Brain microvascular endothelial cell (primary cell): ENCODE measurements at regions not wholly inside any gene's neighbourhood (a gene's known extent, or its start where the extent isn't known, plus 50 kb on each side); places are given as distances from the start of the nearest gene placed in this dataset.
A peak's percentile ranks its signal among the peaks of the same experiment; 100 is the strongest.
"Not testable (repeated sequence)": the region's sequence is repeated elsewhere in the genome, so short reads cannot be mapped to it uniquely, and the experiment has no call there.

Experiments used
- DNase-seq: peaks from one replicate; pipeline ENCODE4 v3.0.0-alpha.2; 2020
- H3K27ac ChIP-seq: fragments of 250-450 bp; sonication (Bioruptor Pico); 2 replicates; pipeline ENCODE4 v1.5.1; 2020; ENCODE audit warnings: mild to moderate bottlenecking, moderate library complexity
- H3K27me3 ChIP-seq: fragments of 250-450 bp; sonication (Bioruptor Pico); replicated peaks from 2 replicates; pipeline ENCODE4 v1.5.1; 2020; ENCODE audit warnings: mild to moderate bottlenecking
- H3K36me3 ChIP-seq: fragments of 250-450 bp; sonication (Bioruptor Pico); replicated peaks from 2 replicates; pipeline ENCODE4 v1.5.1; 2020; ENCODE audit warnings: mild to moderate bottlenecking
- H3K4me3 ChIP-seq: 2 replicates; pipeline ENCODE4 v1.5.1; 2011; ENCODE audit warnings: low read depth, mild to moderate bottlenecking, control low read depth, low read length, moderate library complexity
- in situ Hi-C: cut with HindIII; loops from 2 replicates; pipeline ENCODE4 v1.10.0; 2017; ENCODE audit warnings: low sequenced_read_pairs, low pct_ligation_motif_present
- TF ChIP-seq, protein P1 (sequence below): IDR thresholded peaks from 2 replicates; pipeline ENCODE4 v1.5.1; 2011; ENCODE audit warnings: low read depth, mild to moderate bottlenecking, moderate library complexity, low read length, control low read depth, inconsistent platforms; ENCODE audit errors: missing control alignments

- TF ChIP-seq, protein P1, sequence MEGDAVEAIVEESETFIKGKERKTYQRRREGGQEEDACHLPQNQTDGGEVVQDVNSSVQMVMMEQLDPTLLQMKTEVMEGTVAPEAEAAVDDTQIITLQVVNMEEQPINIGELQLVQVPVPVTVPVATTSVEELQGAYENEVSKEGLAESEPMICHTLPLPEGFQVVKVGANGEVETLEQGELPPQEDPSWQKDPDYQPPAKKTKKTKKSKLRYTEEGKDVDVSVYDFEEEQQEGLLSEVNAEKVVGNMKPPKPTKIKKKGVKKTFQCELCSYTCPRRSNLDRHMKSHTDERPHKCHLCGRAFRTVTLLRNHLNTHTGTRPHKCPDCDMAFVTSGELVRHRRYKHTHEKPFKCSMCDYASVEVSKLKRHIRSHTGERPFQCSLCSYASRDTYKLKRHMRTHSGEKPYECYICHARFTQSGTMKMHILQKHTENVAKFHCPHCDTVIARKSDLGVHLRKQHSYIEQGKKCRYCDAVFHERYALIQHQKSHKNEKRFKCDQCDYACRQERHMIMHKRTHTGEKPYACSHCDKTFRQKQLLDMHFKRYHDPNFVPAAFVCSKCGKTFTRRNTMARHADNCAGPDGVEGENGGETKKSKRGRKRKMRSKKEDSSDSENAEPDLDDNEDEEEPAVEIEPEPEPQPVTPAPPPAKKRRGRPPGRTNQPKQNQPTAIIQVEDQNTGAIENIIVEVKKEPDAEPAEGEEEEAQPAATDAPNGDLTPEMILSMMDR, result no peak
- no peaks in the 10 kb centered on the region for H3K36me3 ChIP-seq
- no peak for DNase-seq
- no peaks in the 10 kb centered on the region for H3K27me3 ChIP-seq
- no peak overlapping the region for H3K27ac ChIP-seq
- H3K4me3 ChIP-seq, result no peak overlapping the region
- in situ Hi-C loops, result no loop called here
Measured at GRCh38 chr6:85006362-85006761, 242.0 kb upstream of the TBX18 start.

- H3K27ac ChIP-seq, result no peak overlapping the region
- no peaks in the 10 kb centered on the region for H3K36me3 ChIP-seq
- H3K27me3 ChIP-seq, result no peaks in the 10 kb centered on the region
- TF ChIP-seq, protein P1, result no peak
- no peak for DNase-seq
- H3K4me3 ChIP-seq, result no peak overlapping the region
- in situ Hi-C loops, result no loop called here
Measured at GRCh38 chr6:85005494-85005893, 241.1 kb upstream of the TBX18 start.

DNA sequence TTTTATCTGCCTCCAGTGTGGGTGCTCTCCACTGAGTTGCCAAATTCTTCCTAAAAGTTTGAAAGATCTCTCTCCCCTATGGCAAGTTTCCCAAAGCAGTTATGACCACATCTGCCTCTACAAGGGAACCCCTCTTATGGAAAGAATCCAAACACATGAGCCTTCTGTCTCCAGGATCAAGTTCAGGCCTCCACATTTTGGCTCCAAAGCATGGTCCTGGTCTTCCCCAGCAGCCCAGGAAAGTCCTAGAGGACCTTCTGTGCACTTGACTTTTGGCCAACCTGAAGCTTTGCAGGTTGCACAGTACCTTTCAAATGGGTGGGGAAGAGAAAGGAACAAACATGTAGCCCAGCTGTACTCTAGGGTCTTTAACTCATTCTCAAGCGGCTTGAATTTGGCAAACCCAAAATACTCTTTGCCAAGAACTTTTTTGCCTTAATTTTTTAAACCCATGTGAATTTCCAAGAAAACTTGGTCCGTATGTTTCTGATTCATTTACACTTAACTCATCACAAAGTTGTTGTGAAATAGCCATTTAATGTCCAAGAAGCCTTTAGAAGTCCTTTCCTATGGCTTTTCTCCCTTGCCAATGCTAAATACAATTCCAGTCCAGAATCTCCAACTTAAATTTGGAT, 240.1 kb upstream of the TBX18 start:
- no peaks in the 10 kb centered on the region for H3K36me3 ChIP-seq
- TF ChIP-seq, protein P1, result no peak
- no peaks in the 10 kb centered on the region for H3K27me3 ChIP-seq
- H3K4me3 ChIP-seq, result no peak overlapping the region
- no peak overlapping the region for H3K27ac ChIP-seq
- in situ Hi-C loops, result no loop called here
- no peak for DNase-seq

GRCh38 chr6:85002847-85003246, 238.4 kb upstream of the TBX18 start:
- H3K27me3 ChIP-seq, result no peaks in the 10 kb centered on the region
- no peak overlapping the region for H3K27ac ChIP-seq
- H3K4me3 ChIP-seq, result no peak overlapping the region
- H3K36me3 ChIP-seq, result no peaks in the 10 kb centered on the region
- TF ChIP-seq, protein P1, result no peak
- in situ Hi-C loops, result no loop called here
- no peak for DNase-seq

DNA sequence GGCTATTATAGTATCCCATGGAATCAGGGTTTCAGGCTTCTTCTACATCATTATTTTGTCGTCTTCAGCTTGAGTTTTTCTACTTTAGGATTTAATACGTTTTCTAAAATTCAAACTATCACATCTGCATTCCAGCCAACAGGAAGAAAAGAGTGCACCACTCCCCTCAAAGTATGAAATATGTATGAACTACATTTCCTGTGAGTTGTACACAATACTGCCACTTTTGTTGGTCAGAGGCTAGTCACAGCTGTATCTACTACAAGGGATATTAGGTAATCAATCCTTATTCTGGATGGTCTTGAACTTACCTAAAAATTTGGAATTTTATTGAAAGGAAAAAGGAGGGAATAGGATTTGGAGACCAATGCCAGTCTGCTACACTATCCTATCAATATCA, 235.6 kb upstream of the TBX18 start:
- Histone ChIP-seq H3K27me3 (no peaks in the 10 kb centered on the region), H3K36me3 (no peaks in the 10 kb centered on the region), H3K4me3 (no peak overlapping the region), H3K27ac (no peak overlapping the region)
- TF ChIP-seq, protein P1, result no peak
- in situ Hi-C loops, result no loop called here
- no peak for DNase-seq

DNA sequence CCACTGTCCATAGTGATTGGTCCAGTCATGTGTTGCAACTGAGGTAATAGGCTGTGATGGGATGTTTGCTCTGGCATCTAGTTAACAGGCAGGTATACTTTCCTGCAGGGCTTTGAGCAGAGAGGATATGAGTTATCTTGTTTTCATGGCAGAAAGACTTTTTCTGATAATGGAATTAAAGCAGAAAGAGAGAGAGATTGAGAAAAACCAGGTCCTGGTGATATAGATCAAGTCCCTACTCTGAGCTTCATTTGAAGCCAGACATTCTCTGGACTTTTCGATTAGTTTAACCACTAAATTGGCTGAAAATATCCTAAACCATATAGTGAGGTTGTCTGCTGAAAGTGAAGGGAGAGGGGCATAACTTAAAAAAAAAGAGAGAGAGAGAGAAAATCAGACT, 233.8 kb upstream of the TBX18 start:
- Histone ChIP-seq H3K27me3 (no peaks in the 10 kb centered on the region), H3K36me3 (no peaks in the 10 kb centered on the region), H3K27ac (no peak overlapping the region), H3K4me3 (no peak overlapping the region)
- TF ChIP-seq, protein P1, result no peak
- DNase-seq, result no peak
- in situ Hi-C loops, result no loop called here

- H3K36me3 ChIP-seq, H3K27me3 ChIP-seq, in situ Hi-C loops, H3K4me3 ChIP-seq, H3K27ac ChIP-seq: not testable (repeated sequence)
- peak; percentile 6 for DNase-seq
Measured at GRCh38 chr6:84988766-84989165, 224.4 kb upstream of the TBX18 start.

DNA sequence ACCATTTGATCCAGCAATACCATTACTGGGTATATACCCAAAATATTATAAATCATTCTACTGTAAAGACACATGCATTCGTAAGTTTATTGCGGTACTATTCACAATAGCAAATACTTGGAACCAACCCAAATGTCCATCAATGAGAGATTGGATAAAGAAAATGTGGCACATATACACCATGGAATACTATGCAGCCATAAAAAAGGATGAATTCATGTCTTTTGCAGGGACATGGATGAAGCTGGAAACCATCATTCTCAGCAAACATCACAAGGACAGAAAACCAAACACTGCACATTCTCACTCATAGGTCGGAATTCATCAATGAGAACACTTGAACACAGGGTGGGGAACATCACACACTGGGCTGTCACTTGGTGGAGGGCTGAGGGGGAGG, 221.1 kb upstream of the TBX18 start:
- H3K4me3 ChIP-seq, H3K27me3 ChIP-seq, DNase-seq, in situ Hi-C loops, H3K36me3 ChIP-seq, H3K27ac ChIP-seq: not testable (repeated sequence)
